Chondrocyte (in vitro differentiated cells): ENCODE measurements at regions not wholly inside any gene's neighbourhood (a gene's known extent, or its start where the extent isn't known, plus 50 kb on each side); places are given as distances from the start of the nearest gene placed in this dataset.
A peak's percentile ranks its signal among the peaks of the same experiment; 100 is the strongest.

Source experiments
- DNase-seq: peaks from one replicate; pipeline ENCODE4 v3.0.0; 2021; ENCODE audit warnings: mixed read lengths, low spot score
- H3K27ac Mint-ChIP-seq: one replicate; pipeline ENCODE4 v1.8.0; 2021; ENCODE audit warnings: mild to moderate bottlenecking, moderate library complexity, mixed read lengths; ENCODE audit not compliant: unreplicated experiment
- H3K27me3 Mint-ChIP-seq: 2 replicates; pipeline ENCODE4 v1.8.0; 2021; ENCODE audit warnings: low read depth, mixed read lengths
- H3K36me3 Mint-ChIP-seq: 2 replicates; pipeline ENCODE4 v1.8.0; 2021; ENCODE audit warnings: low read depth, mixed read lengths
- H3K4me1 Mint-ChIP-seq: 2 replicates; pipeline ENCODE4 v1.8.0; 2021; ENCODE audit warnings: low read depth, mild to moderate bottlenecking, mixed read lengths
- H3K4me3 Mint-ChIP-seq: one replicate; pipeline ENCODE4 v1.8.0; 2021; ENCODE audit warnings: mild to moderate bottlenecking, moderate library complexity, mixed read lengths; ENCODE audit not compliant: unreplicated experiment
- H3K9me3 Mint-ChIP-seq: 2 replicates; pipeline ENCODE4 v1.8.0; 2021; ENCODE audit warnings: low read depth, mixed read lengths
- CTCF ChIP-seq: fragments of 200-600 bp; sonication (generic); IDR thresholded peaks from 2 replicates; pipeline ENCODE4 v1.5.0; 2021; ENCODE audit warnings: antibody characterized with exemption, mild to moderate bottlenecking, moderate library complexity

- H3K9me3 Mint-ChIP-seq: peaks cover 19% of the 10 kb centered on the region
- DNase-seq: no peak
- H3K4me1 Mint-ChIP-seq: peaks cover 9% of the 10 kb centered on the region
- H3K27me3 Mint-ChIP-seq: no peaks in the 10 kb centered on the region
- TF ChIP-seq CTCF: no peak
- H3K36me3 Mint-ChIP-seq: peaks cover 5% of the 10 kb centered on the region
- H3K27ac Mint-ChIP-seq: no peak overlapping the region
- no peak overlapping the region for H3K4me3 Mint-ChIP-seq
Measured at GRCh38 chr4:114196606-114197005, 217.2 kb upstream of the ARSJ start.

GRCh38 chr4:114200026-114200425 lies 220.6 kb upstream of the ARSJ start:
- Mint-ChIP-seq H3K36me3 (peaks cover 5% of the 10 kb centered on the region), H3K4me3 (no peak overlapping the region)
- no peak for TF ChIP-seq CTCF

DNA sequence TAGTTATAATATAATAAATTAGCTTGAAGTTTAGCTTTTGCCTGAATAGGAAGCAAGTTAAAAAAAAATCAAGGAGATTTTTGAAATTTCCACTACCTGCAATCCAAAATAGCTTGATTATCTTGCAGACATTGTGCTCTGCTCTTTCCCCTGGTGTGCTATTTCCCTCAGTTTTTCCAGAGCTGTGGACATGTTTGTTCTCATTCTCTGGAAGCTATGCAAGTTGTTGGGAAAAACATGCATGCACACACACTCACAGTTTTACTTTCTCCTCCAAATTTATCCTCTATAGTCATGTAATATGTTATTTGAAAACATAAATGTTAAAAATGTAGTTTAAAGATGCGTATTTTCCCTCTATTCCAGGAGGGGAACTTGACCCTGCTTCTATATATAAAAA lies 225.8 kb upstream of the ARSJ start:
- Mint-ChIP-seq H3K36me3 (no peaks in the 10 kb centered on the region), H3K4me1 (peaks cover 17% of the 10 kb centered on the region), H3K27me3 (no peaks in the 10 kb centered on the region), H3K9me3 (no peaks in the 10 kb centered on the region), H3K27ac (no peak overlapping the region), H3K4me3 (no peak overlapping the region)
- no peak for DNase-seq
- TF ChIP-seq CTCF: no peak

More at GRCh38 chr4:114200026-114200425, 220.6 kb upstream of the ARSJ start:
- no peak for DNase-seq
- no peaks in the 10 kb centered on the region for H3K27me3 Mint-ChIP-seq
- H3K27ac Mint-ChIP-seq: no peak overlapping the region
- peaks cover 19% of the 10 kb centered on the region for H3K9me3 Mint-ChIP-seq
- no peaks in the 10 kb centered on the region for H3K4me1 Mint-ChIP-seq

DNA sequence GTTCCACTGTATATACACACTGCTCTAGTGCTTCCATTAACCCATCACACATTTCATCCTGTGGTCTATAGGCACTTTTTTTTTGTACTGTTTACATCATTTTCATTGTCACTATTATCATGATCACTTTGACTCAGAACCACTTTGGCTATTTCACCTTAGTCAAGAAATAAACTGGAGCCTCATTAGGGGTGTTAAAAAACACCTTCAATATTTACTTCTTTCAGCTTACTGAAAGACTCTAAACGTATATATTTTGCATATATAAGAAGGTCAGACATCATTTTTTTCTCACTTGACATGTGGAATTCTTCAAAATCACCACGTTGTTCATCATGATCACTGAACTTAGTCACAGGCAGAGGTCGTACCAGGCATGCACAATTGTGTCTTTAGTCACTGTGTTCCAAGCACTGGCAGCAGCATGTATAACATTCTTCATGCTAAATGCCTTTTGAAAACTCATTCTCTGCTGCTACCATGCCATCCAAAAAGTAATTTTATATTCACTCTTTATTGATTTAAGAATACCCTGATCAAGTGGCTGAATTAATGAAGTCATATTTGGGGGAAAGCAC lies 229.2 kb upstream of the ARSJ start:
- Mint-ChIP-seq H3K27me3 (no peaks in the 10 kb centered on the region), H3K27ac (no peak overlapping the region), H3K4me1 (peaks cover 17% of the 10 kb centered on the region), H3K4me3 (no peak overlapping the region), H3K9me3 (no peaks in the 10 kb centered on the region), H3K36me3 (no peaks in the 10 kb centered on the region)
- no peak for DNase-seq
- TF ChIP-seq CTCF: peak; percentile 71

GRCh38 chr4:114209584-114209983 lies 230.1 kb upstream of the ARSJ start:
- Mint-ChIP-seq H3K4me1 (peaks cover 17% of the 10 kb centered on the region), H3K9me3 (peaks cover 3% of the 10 kb centered on the region), H3K27ac (no peak overlapping the region), H3K4me3 (no peak overlapping the region), H3K27me3 (no peaks in the 10 kb centered on the region), H3K36me3 (peaks cover 1% of the 10 kb centered on the region)
- no peak for DNase-seq
- no peak for TF ChIP-seq CTCF
